Cardiac septum (tissue), 1 donor: ENCODE measurements at regions not wholly inside any gene's neighbourhood (a gene's known extent, or its start where the extent isn't known, plus 50 kb on each side); places are given as distances from the start of the nearest gene placed in this dataset.

Experiments used
- DNase-seq: peaks from one replicate; pipeline ENCODE4 v3.0.0-alpha.2; 2020; ENCODE audit warnings: low spot score
- intact Hi-C: fragments of 100-400 bp; cut with DNase I; formaldehyde crosslinking; loops from one replicate; pipeline ENCODE4 v1.14.0; 2022
- donor health status: DM: no; HTN: no; CAD: no.

GRCh38 chr17:77887464-77888241 lies 70.8 kb upstream of the TNRC6C start:
- peak; percentile 94 for DNase-seq
- intact Hi-C loops, result no loop called here

- DNase-seq, result peak; percentile 17
- intact Hi-C loops, result no loop called here
Observed at GRCh38 chr17:77888242-77889134, 70.0 kb upstream of the TNRC6C start.

DNA sequence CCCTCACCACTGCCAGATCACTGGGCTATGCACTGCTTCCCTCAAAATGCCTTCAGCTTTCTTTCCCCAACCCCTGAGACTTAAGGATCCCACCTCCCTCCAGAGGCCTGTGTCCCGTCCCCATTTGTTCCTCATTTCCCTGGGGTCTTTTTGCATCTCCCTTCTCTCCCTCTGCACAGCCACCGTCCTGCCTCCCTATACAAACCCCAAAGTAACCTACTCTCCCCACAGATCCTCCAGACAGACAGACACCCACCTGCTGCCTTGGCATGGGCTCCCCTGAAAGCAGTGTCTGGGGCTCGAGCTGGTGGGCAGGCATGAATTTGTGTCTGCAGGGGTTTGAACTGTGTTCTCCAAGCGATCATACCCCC lies 69.4 kb upstream of the TNRC6C start:
- peak; percentile 9 for DNase-seq
- intact Hi-C loops, result no loop called here

DNA sequence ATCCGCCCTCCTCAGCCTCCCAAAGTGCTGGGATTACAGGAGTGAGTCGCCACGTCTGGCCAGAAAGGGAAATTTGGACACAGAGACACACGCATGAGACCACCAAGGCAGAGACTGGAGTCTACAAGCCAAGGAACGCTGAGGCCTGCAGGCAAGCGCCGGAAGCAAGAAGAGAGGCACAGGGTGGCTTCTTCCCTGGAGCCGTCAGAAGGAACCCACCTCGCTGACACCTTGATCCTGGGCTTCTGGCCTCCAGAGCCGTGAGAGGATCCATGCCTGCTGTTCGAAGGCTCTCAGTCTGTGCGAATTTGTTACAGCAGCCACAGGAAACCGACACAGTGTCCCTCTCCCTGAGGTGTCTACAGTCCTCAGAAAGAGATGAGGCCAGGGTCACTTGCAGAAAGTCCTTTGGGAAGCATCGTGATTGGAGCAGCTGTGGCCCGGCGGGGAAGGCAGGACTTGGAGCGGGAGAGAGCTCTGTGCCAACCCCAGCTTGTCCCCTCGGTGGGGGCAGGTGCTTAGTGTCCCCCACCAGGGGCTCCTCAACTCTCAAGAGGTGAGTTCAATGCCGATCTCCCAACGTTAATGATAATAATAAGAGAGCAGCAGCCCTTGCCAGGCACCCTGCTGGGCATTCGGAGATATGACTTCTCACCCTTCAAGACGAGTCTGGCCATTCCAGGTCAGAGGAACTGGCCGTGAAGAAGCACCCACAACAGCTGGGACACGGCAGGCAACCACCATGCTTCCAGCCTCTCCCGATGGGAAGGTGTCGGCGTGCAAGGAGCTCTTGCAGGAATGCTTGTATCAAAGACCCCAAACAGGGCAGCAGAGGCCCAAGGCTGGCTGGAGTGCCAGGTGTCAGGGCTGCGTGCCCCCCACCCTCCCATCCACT lies 68.4 kb upstream of the TNRC6C start:
- DNase-seq, result peak; percentile 69

GRCh38 chr17:77890771-77891170 lies 67.7 kb upstream of the TNRC6C start:
- peak; percentile 63 for DNase-seq
- intact Hi-C loops, result no loop called here

More for the DNA sequence above, 68.4 kb upstream of the TNRC6C start:
- intact Hi-C loops, result no loop called here

GRCh38 chr17:77891602-77892001 lies 66.9 kb upstream of the TNRC6C start:
- peak; percentile 38 for DNase-seq
- intact Hi-C loops, result no loop called here

- DNase-seq, result peak; percentile 17
- intact Hi-C loops, result no loop called here
Observed at GRCh38 chr17:77892031-77892430, 66.5 kb upstream of the TNRC6C start.

DNA sequence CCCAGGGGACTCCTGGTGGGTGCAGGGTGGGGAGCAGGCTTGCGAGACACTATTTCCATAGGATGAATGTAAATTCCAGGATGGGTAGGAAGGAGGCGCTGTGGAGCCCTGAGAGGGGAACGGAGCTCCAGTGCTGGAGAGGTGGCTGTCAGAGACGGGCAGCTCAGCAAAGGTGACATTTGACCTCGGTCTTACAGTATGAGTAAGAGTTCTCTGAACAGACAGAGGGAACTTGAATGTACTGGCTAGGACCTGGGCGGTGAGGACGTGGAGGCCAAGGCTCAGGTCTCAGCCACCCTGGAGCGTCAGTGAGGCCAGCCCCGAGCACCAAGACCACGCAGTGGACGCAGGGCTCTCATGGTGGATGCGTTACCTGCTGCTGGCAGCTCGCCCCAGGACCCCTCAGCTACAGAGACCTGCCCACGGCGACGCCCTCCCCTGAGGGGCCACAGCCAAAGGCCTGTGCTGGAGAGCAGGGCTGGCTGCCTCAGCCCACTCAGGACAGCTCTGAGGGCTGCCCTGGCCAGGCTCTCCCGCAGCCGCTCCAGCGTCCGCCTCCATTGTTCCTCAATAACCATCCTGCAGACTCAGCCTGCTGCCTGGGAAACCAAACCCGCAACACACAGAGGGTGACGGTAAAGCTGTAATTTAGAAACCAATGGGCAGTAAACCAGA lies 65.9 kb upstream of the TNRC6C start:
- intact Hi-C loops, result no loop called here
- DNase-seq, result peak; percentile 59

GRCh38 chr17:77893144-77894044 lies 65.1 kb upstream of the TNRC6C start:
- DNase-seq, result peak; percentile 55
- intact Hi-C loops, result no loop called here

DNA sequence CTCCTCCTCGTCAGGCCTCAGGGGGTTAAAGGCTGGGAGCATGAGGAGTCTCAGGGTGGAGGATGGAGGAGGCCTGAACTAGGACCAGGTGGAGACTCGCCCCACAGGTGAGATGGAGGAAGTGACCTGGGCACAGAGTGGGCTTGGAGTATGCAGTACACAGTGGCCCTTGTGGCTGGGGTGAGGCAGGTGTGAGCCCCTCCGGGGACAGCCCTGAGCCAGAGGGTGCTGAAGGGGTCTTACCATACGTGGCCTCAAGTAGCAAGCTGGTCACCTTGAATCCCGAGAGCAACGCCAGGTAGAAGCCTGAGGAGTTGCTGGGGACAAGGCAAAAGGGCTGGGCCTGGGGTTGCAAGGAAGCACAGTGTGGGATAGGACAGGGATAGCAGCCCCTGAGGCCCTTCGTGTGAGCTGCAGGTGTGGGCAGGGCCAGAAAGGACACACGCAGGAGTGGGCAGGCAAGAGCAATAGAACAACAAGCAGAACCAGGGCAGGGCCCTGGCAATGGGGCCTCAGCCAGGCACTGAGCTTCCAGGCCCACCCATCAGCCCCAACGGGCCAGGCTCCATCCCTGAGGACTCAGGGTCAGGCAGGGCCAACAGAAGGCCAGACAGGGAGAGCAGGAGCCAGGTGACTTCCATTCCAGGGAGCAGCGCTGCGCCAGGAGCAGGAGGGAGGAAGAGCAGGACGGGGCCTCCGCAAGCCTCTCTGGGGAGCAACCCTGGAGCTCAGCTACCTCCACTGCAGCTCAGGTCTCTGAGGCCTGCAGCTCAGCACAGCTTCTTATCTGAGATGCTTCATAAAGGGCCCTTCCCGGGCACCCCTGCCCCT lies 64.2 kb upstream of the TNRC6C start:
- intact Hi-C loops, result no loop called here
- DNase-seq, result peak; percentile 67

DNA sequence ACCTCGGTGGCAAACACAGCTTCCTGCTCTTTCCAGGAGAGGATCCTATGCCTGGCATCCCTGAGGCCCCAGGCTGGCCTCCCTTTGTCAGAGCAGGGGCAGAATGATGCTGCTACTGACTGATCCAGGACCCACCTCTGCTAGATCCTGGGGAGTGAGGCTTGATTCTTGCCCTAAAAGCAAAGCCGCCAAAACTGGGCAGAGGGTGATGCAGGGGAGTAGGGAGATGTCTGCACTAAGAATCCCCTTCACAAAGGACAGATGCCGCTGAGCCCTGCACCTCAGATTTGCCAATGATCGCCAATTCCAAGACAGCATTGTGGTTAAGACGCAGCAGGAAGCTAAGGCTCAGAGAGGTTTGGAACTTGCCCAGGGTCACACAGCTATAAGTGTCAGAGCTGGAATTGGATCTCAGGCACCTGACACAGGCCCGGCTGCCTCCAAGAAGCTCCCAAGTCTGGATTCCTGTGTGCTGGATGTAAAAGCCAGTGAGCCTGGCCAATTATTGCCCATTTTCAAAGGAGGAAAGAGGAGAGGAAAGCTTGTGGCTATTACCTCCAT lies 60.7 kb upstream of the TNRC6C start:
- DNase-seq, result no peak
- intact Hi-C loops, result no loop called here

DNA sequence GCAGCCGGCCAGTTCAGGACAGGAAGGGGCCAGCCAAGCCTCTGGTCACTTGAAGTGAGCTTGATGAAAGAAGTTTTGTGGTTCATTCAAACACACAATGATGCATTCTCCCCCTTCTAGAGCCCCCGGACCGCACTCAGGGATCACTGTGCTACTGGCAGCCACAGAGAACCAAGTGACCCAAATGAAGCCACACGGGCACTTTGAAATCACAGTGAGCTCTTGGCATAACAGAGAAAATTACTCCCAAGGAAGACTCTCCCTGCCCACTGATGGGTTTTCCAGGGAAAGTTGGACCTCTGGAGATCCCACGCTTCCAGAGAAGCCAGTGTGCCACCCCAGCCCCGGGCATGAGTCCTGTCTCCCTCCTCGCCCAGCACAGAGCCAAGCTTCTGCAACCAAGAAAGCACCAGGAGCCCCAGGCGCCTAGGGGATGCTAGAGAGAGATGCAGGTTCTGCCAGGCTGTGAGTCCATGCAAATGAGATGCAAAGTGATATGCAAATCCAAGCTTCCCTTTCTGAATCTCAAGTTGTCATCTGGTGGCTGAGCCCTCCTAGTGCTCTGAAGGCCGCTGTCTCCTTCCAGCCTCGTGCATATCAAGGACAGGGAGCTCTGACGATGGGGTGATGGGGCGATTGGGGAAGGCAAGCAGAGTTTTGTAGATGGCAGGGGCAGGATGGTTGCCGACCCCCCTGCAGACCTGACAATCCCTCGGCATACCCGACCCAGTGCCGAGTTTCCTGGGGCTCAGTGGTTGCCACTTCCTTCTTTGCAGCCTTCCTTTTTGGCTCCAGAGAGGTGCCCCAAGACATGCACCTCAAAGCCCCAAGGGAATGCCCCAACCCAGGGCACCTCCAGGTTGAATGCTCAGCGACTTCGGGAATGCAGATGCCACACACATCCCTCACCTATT lies 59.7 kb upstream of the TNRC6C start:
- no peak for DNase-seq

DNA sequence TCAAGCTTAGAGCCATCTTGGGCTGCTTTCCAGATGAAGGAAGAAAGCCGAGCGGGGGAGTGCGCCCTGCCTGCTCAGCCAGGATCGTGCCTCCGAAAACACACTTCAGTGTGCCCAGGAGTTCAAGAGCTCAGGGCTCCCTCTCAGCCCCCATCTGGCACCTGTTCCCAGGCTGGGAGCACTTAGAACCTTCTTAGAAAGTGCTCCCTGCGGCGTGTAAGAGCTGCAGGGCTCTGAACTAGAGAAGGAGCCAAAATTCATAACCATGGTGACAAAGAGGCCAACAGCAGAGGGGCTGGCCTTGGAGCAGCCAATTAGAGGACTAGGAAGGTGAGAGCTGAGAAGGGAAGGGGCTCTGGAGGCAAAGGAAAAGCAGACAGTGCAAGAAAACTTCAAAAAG lies 59.0 kb upstream of the TNRC6C start:
- intact Hi-C loops, result no loop called here
- no peak for DNase-seq

More for the DNA sequence above, 59.7 kb upstream of the TNRC6C start:
- intact Hi-C loops, result no loop called here

DNA sequence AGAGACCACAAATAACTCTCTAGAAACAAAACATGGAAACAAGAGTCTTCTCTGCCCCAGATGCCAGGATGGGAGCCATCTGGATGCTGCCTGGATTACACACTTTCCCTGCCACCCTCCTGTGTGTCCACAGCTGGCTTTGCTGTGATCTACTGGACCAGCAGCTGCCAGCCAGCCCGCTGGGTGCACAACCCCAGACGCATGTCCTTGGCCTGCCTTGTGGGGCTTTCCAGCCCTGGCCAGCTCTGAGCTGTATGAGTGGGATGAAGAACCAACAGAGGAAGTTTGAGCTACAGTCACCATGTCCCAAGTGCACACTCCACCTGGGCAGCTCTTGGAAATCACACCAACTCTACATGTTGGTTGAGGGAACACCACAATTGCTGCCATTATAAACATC lies 57.0 kb upstream of the TNRC6C start:
- no peak for DNase-seq
- intact Hi-C loops, result no loop called here

DNA sequence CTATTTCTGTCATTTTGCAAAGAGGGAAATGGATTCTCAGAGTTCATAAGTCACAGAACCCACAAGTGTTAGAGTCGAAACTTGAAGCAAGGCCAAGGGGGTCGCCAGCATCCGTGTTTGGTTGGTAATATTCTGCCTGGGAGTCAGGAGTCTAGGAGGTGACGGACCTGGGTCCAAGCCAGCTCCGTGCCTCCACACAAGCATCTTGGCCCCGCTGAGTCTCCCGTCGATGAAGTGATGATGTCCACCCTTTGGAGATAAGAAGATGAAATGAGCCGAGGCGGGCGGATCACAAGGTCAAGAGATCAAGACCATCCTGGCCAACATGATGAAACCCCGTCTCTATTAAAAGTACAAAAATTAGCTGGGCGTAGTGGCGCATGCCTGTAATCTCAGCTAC lies 53.2 kb upstream of the TNRC6C start:
- intact Hi-C loops, result no loop called here
- DNase-seq, result no peak

DNA sequence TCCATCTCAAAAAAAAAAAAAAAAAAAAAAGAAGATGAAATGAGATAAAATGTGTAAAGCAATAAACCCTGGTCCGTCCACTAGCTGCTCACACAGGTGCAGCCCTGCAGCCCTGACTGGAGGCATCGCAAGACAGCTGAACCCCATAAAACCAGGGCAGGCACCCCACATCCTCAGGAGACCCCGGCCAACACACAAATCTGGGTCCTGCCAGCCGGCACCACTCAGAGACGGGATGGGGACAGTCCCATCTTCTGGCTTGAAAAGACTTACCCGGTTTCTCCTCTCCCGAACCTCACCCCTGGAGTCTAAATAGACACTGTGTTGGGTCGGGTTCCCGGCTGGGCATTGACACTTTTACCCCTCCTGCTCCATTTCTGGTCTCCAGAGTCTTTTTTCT lies 52.7 kb upstream of the TNRC6C start:
- intact Hi-C loops, result no loop called here
- DNase-seq, result no peak
